Aorta (tissue), 5 donors: ENCODE measurements at regions not wholly inside any gene's neighbourhood (a gene's known extent, or its start where the extent isn't known, plus 50 kb on each side); places are given as distances from the start of the nearest gene placed in this dataset.
"Not testable (repeated sequence)": the region's sequence is repeated elsewhere in the genome, so short reads cannot be mapped to it uniquely, and the experiment has no call there.

Experiments
- ATAC-seq: fragments of 200-7000 bp; cut with Tn5 transposase; one replicate; pipeline ENCODE4 v1.9.1; 2022; ENCODE audit warnings: moderate library complexity; ENCODE audit not compliant: low FRiP score
- DNase-seq, 2 donors: peaks; one replicate each; pipeline ENCODE4 v3.0.0-alpha.2; 2020
- H3K27ac ChIP-seq, 2 donors: one replicate each; pipeline ENCODE4 v1.5.1; 2013; ENCODE audit warnings: low read length in 2 of 2, mild to moderate bottlenecking in 2 of 2, moderate library complexity in 2 of 2, control low read depth in 1 of 2, inconsistent platforms in 1 of 2, low read depth in 1 of 2
- H3K27me3 ChIP-seq, 2 donors: one replicate each; pipeline ENCODE4 v1.6.1; 2013; ENCODE audit warnings: control low read depth in 1 of 2, low read length in 1 of 2, mild to moderate bottlenecking in 1 of 2, moderate library complexity in 1 of 2; ENCODE audit not compliant: insufficient read depth in 2 of 2, control insufficient read depth in 1 of 2
- H3K36me3 ChIP-seq, 2 donors: one replicate each; pipeline ENCODE4 v1.6.1; 2013; ENCODE audit warnings: control low read depth in 1 of 2, low read length in 1 of 2, mild to moderate bottlenecking in 1 of 2; ENCODE audit not compliant: insufficient read depth in 2 of 2, control insufficient read depth in 1 of 2
- H3K4me1 ChIP-seq, 2 donors: one replicate each; pipeline ENCODE4 v1.6.1; 2013; ENCODE audit warnings: low read length in 2 of 2, control low read depth in 1 of 2, mild to moderate bottlenecking in 1 of 2, moderate library complexity in 1 of 2; ENCODE audit not compliant: insufficient read depth in 2 of 2, control insufficient read depth in 1 of 2
- H3K4me3 ChIP-seq, 2 donors: one replicate each; pipeline ENCODE4 v1.5.1; 2013; ENCODE audit warnings: low read length in 2 of 2, control low read depth in 1 of 2, mild to moderate bottlenecking in 1 of 2
- H3K9me3 ChIP-seq: one replicate; pipeline ENCODE4 v1.6.1; 2013; ENCODE audit warnings: mild to moderate bottlenecking, low read length; ENCODE audit not compliant: control insufficient read depth
- WGBS, 2 donors: extraction: QIAGEN DNeasy Blood & Tissue Kit; methylation state at CpG; one replicate each; pipeline ENCODE4 v1.1.7; 2013; 5-methylcytosine and 5-hydroxymethylcytosine counted together
- intact Hi-C, 2 donors: fragments of 100-400 bp; cut with DNase I; formaldehyde crosslinking; loops; one replicate each; pipeline versions ENCODE4 v1.14.2 to v1.15.0; 2022
- donor health status: healthy with polysubstance abuse.
- donor health status: Bipolar disorder and iron deficiency.
- donor health status: DM: no; HTN: no; CAD: no.
- donor health status: DM: no; HTN: no; CAD: no.
- donor health status: DM: yes; HTN: yes; CAD: no.

DNA sequence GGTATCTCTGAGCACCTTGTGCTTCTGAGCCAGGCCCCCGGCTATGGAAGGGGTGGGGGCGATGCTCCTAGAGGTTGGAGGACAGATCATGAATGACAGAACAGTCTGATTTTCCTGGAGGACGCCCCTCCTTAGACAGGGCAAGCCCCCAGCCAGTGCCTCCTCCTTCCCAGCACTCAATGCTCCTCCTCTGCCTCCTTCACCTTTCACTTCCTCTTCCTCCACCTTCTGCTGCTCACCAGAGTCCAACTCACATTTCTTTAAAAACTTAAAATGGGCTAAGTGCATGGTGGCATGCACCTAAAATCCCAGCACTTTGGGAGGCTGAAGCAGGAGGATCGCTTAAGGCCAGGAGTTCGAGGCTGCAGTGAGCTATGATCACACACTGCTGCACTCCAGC, 71.1 kb upstream of the CUX1 start:
- no peaks in the 10 kb centered on the region for H3K4me1 ChIP-seq
- ATAC-seq, result no peak
- DNase-seq, result no peak
- no peak overlapping the region for H3K27ac ChIP-seq
- no peaks in the 10 kb centered on the region for H3K9me3 ChIP-seq
- no peaks in the 10 kb centered on the region for H3K27me3 ChIP-seq
- 91 to 96% methylated on average over 5 of the region's 5 CpGs for WGBS, 2 donors
- H3K36me3 ChIP-seq, result no peaks in the 10 kb centered on the region
- intact Hi-C loops, result loop anchor here in 1 of 2 donors (10.0 kb wide), 1 partner anchor 378 kb away; no protein-coding TSS in a partner anchor
- no peak overlapping the region for H3K4me3 ChIP-seq

DNA sequence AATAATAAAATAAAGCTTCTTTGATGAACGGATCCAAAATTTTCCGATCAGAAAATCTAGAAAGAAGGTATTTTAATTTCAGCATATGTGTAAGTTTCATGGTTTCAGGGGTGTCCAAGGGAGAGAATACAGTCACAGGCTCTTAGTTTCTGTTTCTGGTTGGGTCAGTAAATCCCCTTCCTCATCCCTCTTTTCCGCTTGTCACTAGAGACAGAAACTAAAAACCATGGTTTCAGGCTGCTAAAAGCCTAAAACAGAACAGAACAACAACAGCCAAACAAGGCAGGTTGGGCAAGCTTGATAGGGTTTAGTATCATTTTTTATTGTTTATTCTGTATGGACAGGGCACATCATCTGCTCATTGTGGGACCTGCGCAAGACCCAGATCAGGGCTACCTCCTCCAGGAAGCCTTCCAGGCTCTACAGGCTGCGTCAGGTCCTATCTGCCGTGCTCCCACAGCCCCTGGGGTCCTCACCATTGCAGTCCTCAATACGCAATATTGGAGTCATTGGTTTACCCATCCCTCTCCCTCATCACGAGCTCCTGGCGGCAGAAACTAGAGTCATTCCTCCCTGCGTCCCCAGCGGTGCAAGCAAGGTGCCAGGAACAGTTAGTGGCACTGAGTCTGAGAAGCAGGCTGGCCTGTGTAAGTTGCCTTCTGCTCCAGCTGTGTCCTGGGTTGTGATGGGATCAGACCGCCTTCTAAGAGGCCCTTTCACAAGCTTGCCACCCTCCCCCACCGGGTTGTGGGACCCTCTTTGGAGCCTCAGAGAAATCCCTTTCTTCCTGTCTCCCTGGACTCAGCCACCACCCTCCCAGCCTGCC, 70.2 kb upstream of the CUX1 start:
- intact Hi-C loops, result loop anchor here in 1 of 2 donors (10.0 kb wide), 1 partner anchor 378 kb away; no protein-coding TSS in a partner anchor
- ATAC-seq (no peak), DNase-seq (no peak)
- Histone ChIP-seq H3K4me1 (no peaks in the 10 kb centered on the region), H3K27ac (no peak overlapping the region), H3K9me3 (no peaks in the 10 kb centered on the region), H3K36me3 (no peaks in the 10 kb centered on the region), H3K27me3 (no peaks in the 10 kb centered on the region), H3K4me3 (no peak overlapping the region)
- 77 to 79% methylated on average over 13 of the region's 13 CpGs for WGBS, 2 donors

DNA sequence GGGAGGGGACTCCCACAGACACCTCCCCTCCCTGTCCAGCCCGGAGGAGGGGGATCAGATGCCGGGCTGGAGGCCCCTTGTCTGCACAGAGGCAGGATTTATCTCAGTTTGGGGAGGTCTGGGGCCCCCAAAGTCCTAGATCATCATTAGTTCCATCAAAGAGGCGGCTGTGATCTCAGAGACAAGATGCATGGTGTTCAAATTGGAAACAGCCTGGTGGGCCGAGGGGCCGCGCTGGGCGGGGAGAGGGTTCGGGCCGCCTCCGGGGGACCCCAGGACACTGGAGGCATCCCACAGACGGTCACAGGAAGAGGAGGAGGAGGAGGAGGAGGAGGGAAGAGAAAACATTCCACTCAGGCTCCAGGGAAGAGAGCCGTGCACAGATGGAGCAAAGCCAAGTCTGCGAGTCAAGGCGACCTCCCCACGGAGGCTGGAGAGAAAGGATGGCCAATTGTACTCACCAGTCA, 69.5 kb upstream of the CUX1 start:
- 13 to 17% methylated on average over 15 of the region's 15 CpGs for WGBS, 2 donors
- ATAC-seq, result no peak
- intact Hi-C loops, result loop anchor here in 1 of 2 donors (10.0 kb wide), 1 partner anchor 377 kb away; no protein-coding TSS in a partner anchor

GRCh38 chr7:101749891-101750290, 67.5 kb upstream of the CUX1 start:
- intact Hi-C loops, result loop anchor here in 1 of 2 donors (10.0 kb wide), 1 partner anchor 375 kb away; no protein-coding TSS in a partner anchor
- ATAC-seq (no peak), DNase-seq (no peak)
- Histone ChIP-seq H3K36me3 (no peaks in the 10 kb centered on the region), H3K27ac (no peak overlapping the region), H3K4me1 (no peaks in the 10 kb centered on the region), H3K27me3 (no peaks in the 10 kb centered on the region), H3K9me3 (no peaks in the 10 kb centered on the region), H3K4me3 (no peak overlapping the region)
- WGBS, 2 donors, result 87 to 91% methylated on average over 3 of the region's 3 CpGs

More for the DNA sequence above, 69.5 kb upstream of the CUX1 start:
- Histone ChIP-seq H3K9me3 (no peaks in the 10 kb centered on the region), H3K27ac (no peak overlapping the region), H3K36me3 (no peaks in the 10 kb centered on the region), H3K4me1 (no peaks in the 10 kb centered on the region), H3K27me3 (no peaks in the 10 kb centered on the region), H3K4me3 (no peak overlapping the region)
- no peak for DNase-seq

GRCh38 chr7:101753316-101753715, 64.1 kb upstream of the CUX1 start:
- 81 to 92% methylated on average over 10 of the region's 10 CpGs for WGBS, 2 donors
- intact Hi-C loops, result no loop called here
- Histone ChIP-seq H3K36me3 (no peaks in the 10 kb centered on the region), H3K27ac (no peak overlapping the region), H3K4me1 (no peaks in the 10 kb centered on the region), H3K4me3 (no peak overlapping the region), H3K9me3 (no peaks in the 10 kb centered on the region), H3K27me3 (no peaks in the 10 kb centered on the region)
- ATAC-seq, result no peak
- no peak for DNase-seq

- no peaks in the 10 kb centered on the region for H3K27me3 ChIP-seq
- no peak overlapping the region for H3K27ac ChIP-seq
- H3K4me3 ChIP-seq, result peak overlapping the region; percentile 37 to 52
- H3K9me3 ChIP-seq, result no peaks in the 10 kb centered on the region
- ATAC-seq (no peak), DNase-seq (no peak)
- intact Hi-C loops, result no loop called here
- no peaks in the 10 kb centered on the region for H3K36me3 ChIP-seq
- no peaks in the 10 kb centered on the region for H3K4me1 ChIP-seq
- 6 to 7% methylated on average over 22 of the region's 22 CpGs for WGBS, 2 donors
These were observed 62.8 kb upstream of the CUX1 start for GRCh38 chr7:101754424-101755159.

- Histone ChIP-seq H3K27ac (no peak overlapping the region), H3K4me1 (no peaks in the 10 kb centered on the region), H3K9me3 (no peaks in the 10 kb centered on the region), H3K27me3 (no peaks in the 10 kb centered on the region), H3K4me3 (no peak overlapping the region), H3K36me3 (no peaks in the 10 kb centered on the region)
- intact Hi-C loops, result no loop called here
- DNase-seq, result no peak
- no peak for ATAC-seq
- WGBS, 2 donors, result 77 to 84% methylated on average over 7 of the region's 7 CpGs
These were observed 59.5 kb upstream of the CUX1 start for GRCh38 chr7:101757879-101758278.

GRCh38 chr7:101758519-101758918, 58.9 kb upstream of the CUX1 start:
- H3K9me3 ChIP-seq, H3K27ac ChIP-seq, DNase-seq, ATAC-seq, intact Hi-C loops, H3K27me3 ChIP-seq, H3K4me1 ChIP-seq, H3K4me3 ChIP-seq, H3K36me3 ChIP-seq: not testable (repeated sequence)
- 96 to 100% methylated on average over 2 of the region's 2 CpGs for WGBS, 2 donors
